ENCODE measurements at regions not wholly inside any gene's neighbourhood (a gene's known extent, or its start where the extent isn't known, plus 50 kb on each side); places are given as distances from the start of the nearest gene placed in this dataset.

- TF ChIP-seq CTCF (IDR thresholded peaks at IDR 0.05; ENCODE audit: low read length) = no peak
- no peak for TF ChIP-seq EZH2 (optimal IDR thresholded peaks at IDR 0.05; ENCODE audit: low read depth, low read length)
- TF ChIP-seq EZH2phosphoT487 (IDR thresholded peaks at IDR 0.05; ENCODE audit: low read length) = no peak
Measured at GRCh38 chr15:77915261-77915960, 162.1 kb downstream of the TBC1D2B start.

Data from MM.1S (cell line).